Erythroblast (primary cell): ENCODE measurements at regions not wholly inside any gene's neighbourhood (a gene's known extent, or its start where the extent isn't known, plus 50 kb on each side); places are given as distances from the start of the nearest gene placed in this dataset.

Experiments used
- GATA1 ChIP-seq: IDR thresholded peaks from 2 replicates; pipeline ENCODE4 v1.6.1; 2011; ENCODE audit warnings: low read depth, mild to moderate bottlenecking, control low read depth, low read length, moderate library complexity
- POLR2A ChIP-seq: IDR thresholded peaks from 2 replicates; pipeline ENCODE4 v1.6.1; 2011; ENCODE audit warnings: mild to moderate bottlenecking, low read length

- TF ChIP-seq POLR2A, result no peak
- no peak for TF ChIP-seq GATA1
These were observed 300.3 kb upstream of the MGAT5 start for GRCh38 chr2:133953524-133953923.
